GM18517 (cell line): ENCODE measurements at regions not wholly inside any gene's neighbourhood (a gene's known extent, or its start where the extent isn't known, plus 50 kb on each side); places are given as distances from the start of the nearest gene placed in this dataset.

ENCODE experiments used
- ATAC-seq: cut with Tn5 transposase; IDR thresholded peaks from one replicate; pipeline ENCODE4 v1.9.1; 2021; ENCODE audit warnings: mild to moderate bottlenecking, moderate library complexity; ENCODE audit not compliant: unreplicated experiment

GRCh38 chr15:55031727-55032126 is 165.0 kb downstream of the RSL24D1 start:
- ATAC-seq: no peak

- no peak for ATAC-seq
Measured at GRCh38 chr15:55026381-55026780, 170.4 kb downstream of the RSL24D1 start.

- no peak for ATAC-seq
Measured at GRCh38 chr15:55017635-55018034, 179.1 kb downstream of the RSL24D1 start.

GRCh38 chr15:55016225-55016624 is 180.5 kb downstream of the RSL24D1 start:
- no peak for ATAC-seq

GRCh38 chr15:55015093-55015445 is 181.7 kb downstream of the RSL24D1 start:
- no peak for ATAC-seq

GRCh38 chr15:55014391-55015092 is 182.2 kb downstream of the RSL24D1 start:
- ATAC-seq: no peak

GRCh38 chr15:55008421-55008820 is 188.3 kb downstream of the RSL24D1 start:
- ATAC-seq: no peak

- ATAC-seq: no peak
Measured at GRCh38 chr15:55007561-55007960, 189.2 kb downstream of the RSL24D1 start.

- ATAC-seq: no peak
Measured at GRCh38 chr15:55005679-55006078, 191.1 kb downstream of the RSL24D1 start.

- no peak for ATAC-seq
Measured at GRCh38 chr15:55003965-55004873, 192.5 kb downstream of the RSL24D1 start.

GRCh38 chr15:54998661-54999060 is 198.1 kb downstream of the RSL24D1 start:
- no peak for ATAC-seq

GRCh38 chr15:54990793-54991192 is 205.9 kb downstream of the RSL24D1 start:
- no peak for ATAC-seq

- no peak for ATAC-seq
Measured at GRCh38 chr15:54987881-54988280, 208.9 kb downstream of the RSL24D1 start.

GRCh38 chr15:54979964-54980363 is 216.8 kb downstream of the RSL24D1 start:
- no peak for ATAC-seq

GRCh38 chr15:54962637-54963036 is 234.1 kb downstream of the RSL24D1 start:
- no peak for ATAC-seq

- no peak for ATAC-seq
Measured at GRCh38 chr15:54960266-54960665, 236.5 kb downstream of the RSL24D1 start.

- ATAC-seq: no peak
Measured at GRCh38 chr15:54941417-54941816, 255.3 kb downstream of the RSL24D1 start.

GRCh38 chr15:54917312-54917711 is 279.4 kb downstream of the RSL24D1 start:
- no peak for ATAC-seq

- no peak for ATAC-seq
Measured at GRCh38 chr15:54915380-54915779, 281.4 kb downstream of the RSL24D1 start.

GRCh38 chr15:54884312-54884711 is 312.4 kb downstream of the RSL24D1 start:
- ATAC-seq: no peak

- ATAC-seq: no peak
Measured at GRCh38 chr15:54859982-54860381, 336.8 kb downstream of the RSL24D1 start.

- ATAC-seq: no peak
Measured at GRCh38 chr15:54854667-54855066, 342.1 kb downstream of the RSL24D1 start.
